HL-60 (cell line): ENCODE measurements at regions not wholly inside any gene's neighbourhood (a gene's known extent, or its start where the extent isn't known, plus 50 kb on each side); places are given as distances from the start of the nearest gene placed in this dataset.
A peak's percentile ranks its signal among the peaks of the same experiment; 100 is the strongest.

Experiments used
- DNase-seq, 2 experiments: peaks; one replicate each; pipeline ENCODE4 v3.0.0-alpha.2; 2010 to 2020; ENCODE audit warnings: low read depth in 1 of 2, low spot score in 1 of 2
- H3K27ac ChIP-seq: fragments of 250-450 bp; sonication (Bioruptor Pico); replicated peaks from 2 replicates; pipeline ENCODE4 v1.5.1; 2020; ENCODE audit warnings: mild to moderate bottlenecking, moderate library complexity
- H3K27me3 ChIP-seq: fragments of 250-450 bp; sonication (Bioruptor Pico); 2 replicates; pipeline ENCODE4 v1.5.1; 2021; ENCODE audit warnings: mild to moderate bottlenecking, moderate library complexity; ENCODE audit not compliant: insufficient read depth, poor library complexity, severe bottlenecking
- H3K4me3 ChIP-seq: replicated peaks from 2 replicates; pipeline ENCODE4 v1.5.1; 2011; ENCODE audit warnings: mild to moderate bottlenecking, control low read depth, low read length; ENCODE audit not compliant: insufficient read depth
- GABPA ChIP-seq: IDR thresholded peaks from 2 replicates; pipeline ENCODE4 v1.6.1; 2012; ENCODE audit warnings: low read depth
- POLR2AphosphoS5 ChIP-seq: IDR thresholded peaks from 2 replicates; pipeline ENCODE4 v1.6.1; 2012; ENCODE audit warnings: low read depth
- SPI1 ChIP-seq: IDR thresholded peaks from 2 replicates; pipeline ENCODE4 v1.6.1; 2012; ENCODE audit warnings: low read depth, mild to moderate bottlenecking, borderline replicate concordance
- TF ChIP-seq, protein P1 (sequence below): IDR thresholded peaks from 2 replicates; pipeline ENCODE4 v1.6.1; 2012; ENCODE audit warnings: low read depth; ENCODE audit not compliant: insufficient replicate concordance
- TF ChIP-seq, protein P2 (sequence below): IDR thresholded peaks from one replicate; pipeline ENCODE4 v1.5.1; 2011; ENCODE audit warnings: low read length, control low read depth, inconsistent platforms; ENCODE audit not compliant: insufficient read depth

DNA sequence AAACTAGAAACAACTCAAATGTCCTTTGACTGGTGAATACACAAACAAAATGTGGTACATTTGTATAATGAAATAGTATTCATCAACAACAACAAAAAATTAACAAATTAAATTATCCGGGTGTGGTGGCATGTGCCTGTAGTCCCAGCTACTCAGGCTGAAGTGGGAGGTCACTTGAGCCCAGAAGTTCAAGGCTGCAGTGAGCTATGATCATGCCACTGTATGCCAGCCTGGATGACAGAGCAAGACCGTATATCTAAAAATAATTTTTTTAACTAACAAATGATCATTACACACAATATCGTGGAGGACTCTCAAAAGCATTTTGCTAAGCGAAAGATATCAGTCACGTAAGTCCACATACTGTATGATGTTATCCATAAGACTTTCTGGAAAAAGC lies 71.6 kb upstream of the SORBS2 start:
- Histone ChIP-seq H3K27ac (no peak overlapping the region), H3K4me3 (no peak overlapping the region)
- no peak for TF ChIP-seq SPI1

DNA sequence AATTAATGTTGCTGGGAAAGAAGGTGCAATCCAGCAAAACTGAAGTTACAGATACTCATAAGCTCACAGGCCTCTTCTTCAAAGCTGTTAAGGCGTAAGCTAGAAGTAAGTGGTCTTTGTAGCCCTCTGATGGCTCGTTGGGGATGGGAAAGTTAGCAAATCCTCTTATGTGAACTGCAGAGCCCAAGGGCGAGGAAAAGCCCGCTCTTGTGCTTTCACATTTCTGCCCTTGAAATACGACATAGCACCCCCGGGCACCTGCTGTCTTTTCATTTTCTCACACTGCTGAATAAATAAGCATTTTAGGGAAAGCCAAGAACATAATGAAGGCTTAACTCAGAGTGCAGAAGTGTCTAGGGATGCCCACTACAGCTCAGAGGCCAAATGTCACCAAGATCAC lies 73.1 kb upstream of the SORBS2 start:
- DNase-seq, result no peak
- Histone ChIP-seq H3K27ac (no peak overlapping the region), H3K4me3 (no peak overlapping the region), H3K27me3 (no peaks in the 10 kb centered on the region)
- TF ChIP-seq, protein P1, sequence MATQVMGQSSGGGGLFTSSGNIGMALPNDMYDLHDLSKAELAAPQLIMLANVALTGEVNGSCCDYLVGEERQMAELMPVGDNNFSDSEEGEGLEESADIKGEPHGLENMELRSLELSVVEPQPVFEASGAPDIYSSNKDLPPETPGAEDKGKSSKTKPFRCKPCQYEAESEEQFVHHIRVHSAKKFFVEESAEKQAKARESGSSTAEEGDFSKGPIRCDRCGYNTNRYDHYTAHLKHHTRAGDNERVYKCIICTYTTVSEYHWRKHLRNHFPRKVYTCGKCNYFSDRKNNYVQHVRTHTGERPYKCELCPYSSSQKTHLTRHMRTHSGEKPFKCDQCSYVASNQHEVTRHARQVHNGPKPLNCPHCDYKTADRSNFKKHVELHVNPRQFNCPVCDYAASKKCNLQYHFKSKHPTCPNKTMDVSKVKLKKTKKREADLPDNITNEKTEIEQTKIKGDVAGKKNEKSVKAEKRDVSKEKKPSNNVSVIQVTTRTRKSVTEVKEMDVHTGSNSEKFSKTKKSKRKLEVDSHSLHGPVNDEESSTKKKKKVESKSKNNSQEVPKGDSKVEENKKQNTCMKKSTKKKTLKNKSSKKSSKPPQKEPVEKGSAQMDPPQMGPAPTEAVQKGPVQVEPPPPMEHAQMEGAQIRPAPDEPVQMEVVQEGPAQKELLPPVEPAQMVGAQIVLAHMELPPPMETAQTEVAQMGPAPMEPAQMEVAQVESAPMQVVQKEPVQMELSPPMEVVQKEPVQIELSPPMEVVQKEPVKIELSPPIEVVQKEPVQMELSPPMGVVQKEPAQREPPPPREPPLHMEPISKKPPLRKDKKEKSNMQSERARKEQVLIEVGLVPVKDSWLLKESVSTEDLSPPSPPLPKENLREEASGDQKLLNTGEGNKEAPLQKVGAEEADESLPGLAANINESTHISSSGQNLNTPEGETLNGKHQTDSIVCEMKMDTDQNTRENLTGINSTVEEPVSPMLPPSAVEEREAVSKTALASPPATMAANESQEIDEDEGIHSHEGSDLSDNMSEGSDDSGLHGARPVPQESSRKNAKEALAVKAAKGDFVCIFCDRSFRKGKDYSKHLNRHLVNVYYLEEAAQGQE, result no peak
- TF ChIP-seq SPI1, result no peak

More for the DNA sequence above, 71.6 kb upstream of the SORBS2 start:
- H3K27me3 ChIP-seq, result no peaks in the 10 kb centered on the region
- DNase-seq, result no peak

DNA sequence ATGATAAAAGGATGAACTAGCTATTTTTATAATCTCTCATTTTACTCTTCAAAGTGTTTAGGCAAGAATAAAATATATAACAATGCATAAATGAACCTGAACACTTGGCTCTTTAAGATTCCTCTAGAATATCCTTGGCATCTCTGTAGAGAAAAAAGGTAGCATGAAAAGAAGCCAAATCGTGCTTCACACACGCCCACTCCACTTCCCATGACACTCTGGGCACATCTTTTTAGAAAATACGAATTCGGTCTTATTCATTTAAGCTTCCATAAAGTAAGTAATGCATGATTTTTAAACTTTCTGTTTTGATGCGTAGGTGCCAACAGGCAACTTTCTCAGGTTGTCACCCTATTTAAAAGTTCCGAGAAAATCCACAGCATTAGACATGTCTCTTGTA lies 73.6 kb upstream of the SORBS2 start:
- DNase-seq, result no peak
- no peak for TF ChIP-seq POLR2AphosphoS5
- no peaks in the 10 kb centered on the region for H3K27me3 ChIP-seq

DNA sequence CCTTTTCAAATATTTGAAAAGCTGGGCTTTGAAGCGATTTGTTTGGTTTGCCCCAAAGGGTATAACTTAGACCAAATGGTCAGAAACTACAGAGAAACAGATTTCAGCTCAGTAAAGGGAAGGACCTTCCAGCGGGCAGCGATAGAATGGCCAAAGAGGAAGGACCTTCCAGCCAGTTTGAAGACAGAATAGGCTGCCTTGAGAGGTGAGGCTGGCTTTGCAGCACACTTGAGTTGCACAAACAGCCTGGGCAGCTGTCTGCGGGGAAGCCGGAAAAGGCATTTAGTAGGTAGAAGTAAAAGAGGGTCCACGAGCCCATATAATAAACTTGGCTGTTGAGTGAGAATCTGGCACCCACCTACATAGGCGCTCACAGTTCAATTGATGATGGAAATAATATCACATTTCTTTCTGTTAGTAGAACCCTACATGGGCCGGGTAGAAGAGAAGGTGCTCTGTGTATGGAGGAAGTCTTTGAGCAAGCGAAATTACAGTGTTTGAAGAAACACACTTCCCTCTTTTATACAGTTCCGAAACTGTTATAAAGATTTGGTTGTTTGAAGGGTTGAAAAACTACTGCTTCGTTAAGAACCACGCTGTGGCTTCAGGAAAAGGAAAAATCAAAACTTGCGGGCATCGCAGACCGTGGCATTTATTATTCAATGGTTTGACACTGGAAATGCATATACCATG lies 75.0 kb upstream of the SORBS2 start:
- Histone ChIP-seq H3K27me3 (no peaks in the 10 kb centered on the region), H3K4me3 (no peak overlapping the region), H3K27ac (no peak overlapping the region)
- TF ChIP-seq, protein P1, result no peak
- peak; percentile 50; the same call in 1 of the 2 replicates for TF ChIP-seq SPI1
- TF ChIP-seq, protein P2, sequence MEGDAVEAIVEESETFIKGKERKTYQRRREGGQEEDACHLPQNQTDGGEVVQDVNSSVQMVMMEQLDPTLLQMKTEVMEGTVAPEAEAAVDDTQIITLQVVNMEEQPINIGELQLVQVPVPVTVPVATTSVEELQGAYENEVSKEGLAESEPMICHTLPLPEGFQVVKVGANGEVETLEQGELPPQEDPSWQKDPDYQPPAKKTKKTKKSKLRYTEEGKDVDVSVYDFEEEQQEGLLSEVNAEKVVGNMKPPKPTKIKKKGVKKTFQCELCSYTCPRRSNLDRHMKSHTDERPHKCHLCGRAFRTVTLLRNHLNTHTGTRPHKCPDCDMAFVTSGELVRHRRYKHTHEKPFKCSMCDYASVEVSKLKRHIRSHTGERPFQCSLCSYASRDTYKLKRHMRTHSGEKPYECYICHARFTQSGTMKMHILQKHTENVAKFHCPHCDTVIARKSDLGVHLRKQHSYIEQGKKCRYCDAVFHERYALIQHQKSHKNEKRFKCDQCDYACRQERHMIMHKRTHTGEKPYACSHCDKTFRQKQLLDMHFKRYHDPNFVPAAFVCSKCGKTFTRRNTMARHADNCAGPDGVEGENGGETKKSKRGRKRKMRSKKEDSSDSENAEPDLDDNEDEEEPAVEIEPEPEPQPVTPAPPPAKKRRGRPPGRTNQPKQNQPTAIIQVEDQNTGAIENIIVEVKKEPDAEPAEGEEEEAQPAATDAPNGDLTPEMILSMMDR, result no peak
- no peak for DNase-seq

More for the DNA sequence above, 73.6 kb upstream of the SORBS2 start:
- H3K27ac ChIP-seq, result no peak overlapping the region
- H3K4me3 ChIP-seq, result no peak overlapping the region

DNA sequence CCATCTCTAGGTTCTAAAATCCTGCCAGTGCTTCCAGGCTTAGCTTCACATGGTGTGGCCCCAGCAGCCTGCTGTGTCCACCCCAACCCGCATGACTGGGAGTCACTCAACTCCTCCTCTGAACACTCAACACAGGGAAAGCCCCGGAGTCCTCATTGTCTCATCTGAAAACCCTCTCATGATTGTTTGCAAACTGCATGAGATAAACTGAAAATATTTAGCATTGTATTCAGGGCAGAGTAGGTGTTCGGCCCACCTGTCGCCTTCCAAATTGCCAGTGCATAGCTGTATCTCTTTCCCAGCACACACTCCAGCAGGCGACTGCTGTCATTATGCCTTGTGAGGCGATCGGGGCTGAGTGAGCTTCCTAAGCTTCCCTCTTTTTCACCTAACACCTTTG lies 76.7 kb upstream of the SORBS2 start:
- Histone ChIP-seq H3K27me3 (no peaks in the 10 kb centered on the region), H3K4me3 (no peak overlapping the region), H3K27ac (no peak overlapping the region)
- TF ChIP-seq, protein P2, result no peak
- TF ChIP-seq SPI1 (no peak), GABPA (no peak), POLR2AphosphoS5 (no peak)
- TF ChIP-seq, protein P1, result no peak
- DNase-seq, result no peak
